ENCODE measurements at regions not wholly inside any gene's neighbourhood (a gene's known extent, or its start where the extent isn't known, plus 50 kb on each side); places are given as distances from the start of the nearest gene placed in this dataset.

DNA sequence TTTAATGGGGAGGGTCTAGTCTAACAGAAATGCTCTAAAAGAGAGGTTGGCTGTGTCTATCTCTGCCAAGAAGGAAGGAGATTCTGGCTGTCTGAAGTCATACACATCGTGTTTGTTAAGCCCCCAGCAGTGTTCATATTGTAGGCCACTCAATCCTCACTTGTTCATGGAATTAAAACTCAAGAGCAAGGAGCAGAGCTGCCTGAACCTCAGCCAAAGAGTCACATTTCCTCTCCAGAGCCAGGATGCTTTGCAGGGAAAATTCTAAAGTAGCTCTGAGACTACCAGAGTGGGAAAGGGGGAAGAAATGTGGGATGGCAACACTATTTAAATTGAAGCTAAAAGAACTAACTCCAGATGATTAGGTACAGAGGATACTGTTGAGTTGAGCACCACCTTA is 190.7 kb upstream of the CXCR4 start:
- TF ChIP-seq, protein P1, sequence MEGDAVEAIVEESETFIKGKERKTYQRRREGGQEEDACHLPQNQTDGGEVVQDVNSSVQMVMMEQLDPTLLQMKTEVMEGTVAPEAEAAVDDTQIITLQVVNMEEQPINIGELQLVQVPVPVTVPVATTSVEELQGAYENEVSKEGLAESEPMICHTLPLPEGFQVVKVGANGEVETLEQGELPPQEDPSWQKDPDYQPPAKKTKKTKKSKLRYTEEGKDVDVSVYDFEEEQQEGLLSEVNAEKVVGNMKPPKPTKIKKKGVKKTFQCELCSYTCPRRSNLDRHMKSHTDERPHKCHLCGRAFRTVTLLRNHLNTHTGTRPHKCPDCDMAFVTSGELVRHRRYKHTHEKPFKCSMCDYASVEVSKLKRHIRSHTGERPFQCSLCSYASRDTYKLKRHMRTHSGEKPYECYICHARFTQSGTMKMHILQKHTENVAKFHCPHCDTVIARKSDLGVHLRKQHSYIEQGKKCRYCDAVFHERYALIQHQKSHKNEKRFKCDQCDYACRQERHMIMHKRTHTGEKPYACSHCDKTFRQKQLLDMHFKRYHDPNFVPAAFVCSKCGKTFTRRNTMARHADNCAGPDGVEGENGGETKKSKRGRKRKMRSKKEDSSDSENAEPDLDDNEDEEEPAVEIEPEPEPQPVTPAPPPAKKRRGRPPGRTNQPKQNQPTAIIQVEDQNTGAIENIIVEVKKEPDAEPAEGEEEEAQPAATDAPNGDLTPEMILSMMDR (IDR thresholded peaks at IDR 0.05): no peak
- TF ChIP-seq POLR2A (IDR thresholded peaks at IDR 0.05) (no peak), POLR2AphosphoS5 (IDR thresholded peaks at IDR 0.05) (no peak)

All from breast epithelium (tissue), 3 donors.